ENCODE measurements at regions not wholly inside any gene's neighbourhood (a gene's known extent, or its start where the extent isn't known, plus 50 kb on each side); places are given as distances from the start of the nearest gene placed in this dataset.

DNA sequence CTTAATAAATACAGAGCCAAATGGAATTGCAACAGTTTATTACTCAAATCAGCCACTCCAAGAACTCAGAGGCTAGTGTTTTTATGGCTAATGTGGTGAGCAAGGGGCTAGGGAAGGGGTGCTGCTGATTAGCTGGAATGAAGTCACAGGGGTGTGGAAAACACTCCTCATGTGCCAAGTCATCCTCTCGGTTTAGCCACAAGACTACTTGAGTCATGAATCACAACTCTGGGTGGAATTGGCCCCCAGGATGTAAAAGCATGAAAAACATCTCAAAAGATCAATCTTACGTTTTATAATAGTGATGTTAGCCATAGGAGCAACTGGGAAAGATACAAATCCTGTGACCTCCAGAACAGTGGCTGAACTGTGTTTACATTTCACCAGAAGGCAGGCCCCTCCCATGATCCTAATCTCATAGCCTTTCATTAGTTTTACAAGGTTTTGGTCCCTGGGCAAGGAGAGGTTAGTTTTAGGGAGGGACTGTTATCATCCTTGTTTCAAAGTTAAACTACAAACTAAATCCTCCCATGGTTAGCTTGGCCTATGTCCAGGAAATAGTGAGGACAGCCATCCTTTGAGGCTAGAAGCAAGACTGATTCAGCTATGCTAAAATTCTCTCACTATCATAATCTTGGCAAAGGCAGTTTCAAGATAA lies 2020.1 kb upstream of the PCDH20 start:
- DNase-seq (ENCODE audit: extremely low read depth, low read depth), result peak; percentile 71
- TF ChIP-seq, protein P1, sequence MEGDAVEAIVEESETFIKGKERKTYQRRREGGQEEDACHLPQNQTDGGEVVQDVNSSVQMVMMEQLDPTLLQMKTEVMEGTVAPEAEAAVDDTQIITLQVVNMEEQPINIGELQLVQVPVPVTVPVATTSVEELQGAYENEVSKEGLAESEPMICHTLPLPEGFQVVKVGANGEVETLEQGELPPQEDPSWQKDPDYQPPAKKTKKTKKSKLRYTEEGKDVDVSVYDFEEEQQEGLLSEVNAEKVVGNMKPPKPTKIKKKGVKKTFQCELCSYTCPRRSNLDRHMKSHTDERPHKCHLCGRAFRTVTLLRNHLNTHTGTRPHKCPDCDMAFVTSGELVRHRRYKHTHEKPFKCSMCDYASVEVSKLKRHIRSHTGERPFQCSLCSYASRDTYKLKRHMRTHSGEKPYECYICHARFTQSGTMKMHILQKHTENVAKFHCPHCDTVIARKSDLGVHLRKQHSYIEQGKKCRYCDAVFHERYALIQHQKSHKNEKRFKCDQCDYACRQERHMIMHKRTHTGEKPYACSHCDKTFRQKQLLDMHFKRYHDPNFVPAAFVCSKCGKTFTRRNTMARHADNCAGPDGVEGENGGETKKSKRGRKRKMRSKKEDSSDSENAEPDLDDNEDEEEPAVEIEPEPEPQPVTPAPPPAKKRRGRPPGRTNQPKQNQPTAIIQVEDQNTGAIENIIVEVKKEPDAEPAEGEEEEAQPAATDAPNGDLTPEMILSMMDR (IDR thresholded peaks at IDR 0.05; ENCODE audit: low read depth, low read length), result no peak

- TF ChIP-seq, protein P1 (IDR thresholded peaks at IDR 0.05; ENCODE audit: low read depth, low read length), result no peak
- no peak for DNase-seq (ENCODE audit: extremely low read depth, low read depth)
Observed at GRCh38 chr13:63433546-63434150, 2018.0 kb upstream of the PCDH20 start.

GRCh38 chr13:63427170-63427569 lies 2011.5 kb upstream of the PCDH20 start:
- TF ChIP-seq, protein P1 (IDR thresholded peaks at IDR 0.05; ENCODE audit: low read depth, low read length), result no peak
- DNase-seq (ENCODE audit: extremely low read depth, low read depth), result no peak

GRCh38 chr13:63425131-63425530 lies 2009.5 kb upstream of the PCDH20 start:
- DNase-seq (ENCODE audit: extremely low read depth, low read depth), result no peak
- TF ChIP-seq, protein P1 (IDR thresholded peaks at IDR 0.05; ENCODE audit: low read depth, low read length), result no peak

DNA sequence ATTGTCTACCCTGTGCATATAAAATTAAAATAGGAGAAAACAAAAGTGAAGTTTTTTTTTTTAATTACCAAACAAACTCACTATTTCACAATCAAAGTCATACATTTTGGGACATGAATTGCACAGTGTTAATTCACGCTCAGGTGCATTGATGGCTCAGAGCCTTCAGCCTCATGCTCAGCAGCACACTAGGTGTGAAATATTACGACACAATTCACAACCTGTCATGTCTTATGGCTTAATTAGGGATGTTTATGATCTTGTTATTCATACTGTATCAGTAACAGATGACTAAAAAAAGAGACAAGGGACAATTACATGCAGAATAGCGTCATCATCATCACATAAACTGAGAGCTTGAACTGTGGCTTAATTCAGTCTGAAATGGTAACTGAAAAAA lies 2005.5 kb upstream of the PCDH20 start:
- TF ChIP-seq, protein P1 (IDR thresholded peaks at IDR 0.05; ENCODE audit: low read depth, low read length), result no peak
- DNase-seq (ENCODE audit: extremely low read depth, low read depth), result no peak

- TF ChIP-seq, protein P1 (IDR thresholded peaks at IDR 0.05; ENCODE audit: low read depth, low read length), result no peak
- no peak for DNase-seq (ENCODE audit: extremely low read depth, low read depth)
Observed at GRCh38 chr13:63420685-63421084, 2005.0 kb upstream of the PCDH20 start.

GRCh38 chr13:63414247-63414646 lies 1998.6 kb upstream of the PCDH20 start:
- TF ChIP-seq, protein P1 (IDR thresholded peaks at IDR 0.05; ENCODE audit: low read depth, low read length), result no peak
- no peak for DNase-seq (ENCODE audit: extremely low read depth, low read depth)

All from AG09319 (cell line).